GM18868 (cell line): ENCODE measurements at regions not wholly inside any gene's neighbourhood (a gene's known extent, or its start where the extent isn't known, plus 50 kb on each side); places are given as distances from the start of the nearest gene placed in this dataset.

Experiments
- ATAC-seq: cut with Tn5 transposase; IDR thresholded peaks from one replicate; pipeline ENCODE4 v1.9.1; 2021; ENCODE audit warnings: mild to moderate bottlenecking, moderate library complexity; ENCODE audit not compliant: unreplicated experiment

- ATAC-seq = no peak
Measured at GRCh38 chr2:62447411-62447810, 58.6 kb downstream of the TMEM17 start.

- ATAC-seq = no peak
Measured at GRCh38 chr2:62446491-62446890, 59.5 kb downstream of the TMEM17 start.

- ATAC-seq = no peak
Measured at GRCh38 chr2:62443886-62444285, 62.1 kb downstream of the TMEM17 start.

GRCh38 chr2:62443471-62443870, 62.5 kb downstream of the TMEM17 start:
- no peak for ATAC-seq

- no peak for ATAC-seq
Measured at GRCh38 chr2:62441824-62442223, 64.2 kb downstream of the TMEM17 start.

- ATAC-seq = no peak
Measured at GRCh38 chr2:62441421-62441820, 64.6 kb downstream of the TMEM17 start.

- ATAC-seq = no peak
Measured at GRCh38 chr2:62440281-62440946, 65.6 kb downstream of the TMEM17 start.

GRCh38 chr2:62439425-62439824, 66.6 kb downstream of the TMEM17 start:
- no peak for ATAC-seq

- no peak for ATAC-seq
Measured at GRCh38 chr2:62437785-62438184, 68.2 kb downstream of the TMEM17 start.

GRCh38 chr2:62435720-62436119, 70.3 kb downstream of the TMEM17 start:
- ATAC-seq = peak; percentile 76

- no peak for ATAC-seq
Measured at GRCh38 chr2:62432407-62432806, 73.6 kb downstream of the TMEM17 start.

GRCh38 chr2:62431512-62431911, 74.5 kb downstream of the TMEM17 start:
- ATAC-seq = no peak

- no peak for ATAC-seq
Measured at GRCh38 chr2:62430146-62430545, 75.8 kb downstream of the TMEM17 start.

- no peak for ATAC-seq
Measured at GRCh38 chr2:62427146-62427545, 78.8 kb downstream of the TMEM17 start.

GRCh38 chr2:62426154-62426912, 79.7 kb downstream of the TMEM17 start:
- no peak for ATAC-seq

- ATAC-seq = no peak
Measured at GRCh38 chr2:62425684-62426083, 80.3 kb downstream of the TMEM17 start.

- ATAC-seq = no peak
Measured at GRCh38 chr2:62424899-62425298, 81.1 kb downstream of the TMEM17 start.

- ATAC-seq = no peak
Measured at GRCh38 chr2:62423883-62424458, 82.0 kb downstream of the TMEM17 start.

GRCh38 chr2:62423235-62423634, 82.8 kb downstream of the TMEM17 start:
- ATAC-seq = no peak

GRCh38 chr2:62415518-62415917, 90.5 kb downstream of the TMEM17 start:
- peak; percentile 12 for ATAC-seq

- peak; percentile 77 for ATAC-seq
Measured at GRCh38 chr2:62415019-62415431, 91.0 kb downstream of the TMEM17 start.

- ATAC-seq = no peak
Measured at GRCh38 chr2:62413116-62413663, 92.8 kb downstream of the TMEM17 start.
